Stimulated activated CD8-positive, alpha-beta memory T cell treated with anti-CD3 and anti-CD28 coated beads, Interleukin-4, amount 100 ng/mL, for 24 hours (primary cell): ENCODE measurements at regions not wholly inside any gene's neighbourhood (a gene's known extent, or its start where the extent isn't known, plus 50 kb on each side); places are given as distances from the start of the nearest gene placed in this dataset.

Experiments
- DNase-seq: peaks from one replicate; pipeline ENCODE4 v3.0.0-alpha.2; 2020; ENCODE audit warnings: low read depth

- DNase-seq: no peak
Measured at GRCh38 chr13:99027661-99028425, 50.0 kb upstream of the DOCK9 start.

GRCh38 chr13:99028890-99029289 is 51.0 kb upstream of the DOCK9 start:
- no peak for DNase-seq

GRCh38 chr13:99029576-99029975 is 51.7 kb upstream of the DOCK9 start:
- no peak for DNase-seq

- no peak for DNase-seq
Measured at GRCh38 chr13:99030326-99030725, 52.5 kb upstream of the DOCK9 start.

- no peak for DNase-seq
Measured at GRCh38 chr13:99031832-99032231, 54.0 kb upstream of the DOCK9 start.

GRCh38 chr13:99033814-99034213 is 56.0 kb upstream of the DOCK9 start:
- no peak for DNase-seq

- DNase-seq: no peak
Measured at GRCh38 chr13:99034333-99035085, 56.6 kb upstream of the DOCK9 start.

- DNase-seq: no peak
Measured at GRCh38 chr13:99035715-99036114, 57.9 kb upstream of the DOCK9 start.

GRCh38 chr13:99037756-99038155 is 59.9 kb upstream of the DOCK9 start:
- DNase-seq: no peak

GRCh38 chr13:99039718-99040280 is 61.9 kb upstream of the DOCK9 start:
- DNase-seq: no peak

- no peak for DNase-seq
Measured at GRCh38 chr13:99040536-99041131, 62.8 kb upstream of the DOCK9 start.

- no peak for DNase-seq
Measured at GRCh38 chr13:99041337-99041736, 63.5 kb upstream of the DOCK9 start.

- no peak for DNase-seq
Measured at GRCh38 chr13:99041788-99042187, 63.9 kb upstream of the DOCK9 start.

- no peak for DNase-seq
Measured at GRCh38 chr13:99042521-99043250, 64.8 kb upstream of the DOCK9 start.

GRCh38 chr13:99043831-99044231 is 66.0 kb upstream of the DOCK9 start:
- DNase-seq: no peak

- DNase-seq: no peak
Measured at GRCh38 chr13:99044764-99045163, 66.9 kb upstream of the DOCK9 start.

- no peak for DNase-seq
Measured at GRCh38 chr13:99045396-99045795, 67.5 kb upstream of the DOCK9 start.

- no peak for DNase-seq
Measured at GRCh38 chr13:99046851-99047250, 69.0 kb upstream of the DOCK9 start.

GRCh38 chr13:99050983-99051488 is 73.2 kb upstream of the DOCK9 start:
- DNase-seq: no peak

GRCh38 chr13:99051768-99052455 is 74.0 kb upstream of the DOCK9 start:
- no peak for DNase-seq

- no peak for DNase-seq
Measured at GRCh38 chr13:99053636-99054233, 75.9 kb upstream of the DOCK9 start.
